HEK293 (cell line): ENCODE measurements at regions not wholly inside any gene's neighbourhood (a gene's known extent, or its start where the extent isn't known, plus 50 kb on each side); places are given as distances from the start of the nearest gene placed in this dataset.
"Not testable (repeated sequence)": the region's sequence is repeated elsewhere in the genome, so short reads cannot be mapped to it uniquely, and the experiment has no call there.

Source experiments
- GLI4 ChIP-seq: fragments of 450-650 bp; formaldehyde crosslinking; IDR thresholded peaks from 2 replicates; pipeline ENCODE4 v1.5.1; 2016; ENCODE audit warnings: missing biosample characterization, missing genetic modification characterization
- RBAK ChIP-seq: fragments of 450-650 bp; formaldehyde crosslinking; IDR thresholded peaks from 2 replicates; pipeline ENCODE4 v1.5.1; 2016; ENCODE audit warnings: missing biosample characterization, missing genetic modification characterization
- SP7 ChIP-seq: fragments of 450-650 bp; formaldehyde crosslinking; IDR thresholded peaks from 2 replicates; pipeline ENCODE4 v1.5.1; 2016; ENCODE audit warnings: missing biosample characterization, missing genetic modification characterization
- TCF7L2 ChIP-seq: IDR thresholded peaks from 2 replicates; pipeline ENCODE4 v1.6.1; 2011; ENCODE audit warnings: low read depth, mild to moderate bottlenecking, inconsistent platforms, low read length, moderate library complexity, borderline replicate concordance
- YY1 ChIP-seq: fragments of 450-650 bp; formaldehyde crosslinking; IDR thresholded peaks from 2 replicates; pipeline ENCODE4 v1.5.1; 2018; ENCODE audit warnings: missing biosample characterization, missing genetic modification characterization
- ZBTB17 ChIP-seq: fragments of 450-650 bp; formaldehyde crosslinking; IDR thresholded peaks from 2 replicates; pipeline ENCODE4 v1.5.1; 2016; ENCODE audit warnings: missing biosample characterization, missing genetic modification characterization
- ZNF138 ChIP-seq: fragments of 450-650 bp; formaldehyde crosslinking; IDR thresholded peaks from 2 replicates; pipeline ENCODE4 v1.5.1; 2016; ENCODE audit warnings: missing biosample characterization, missing genetic modification characterization, borderline replicate concordance
- ZNF2 ChIP-seq: fragments of 450-650 bp; formaldehyde crosslinking; IDR thresholded peaks from 2 replicates; pipeline ENCODE4 v1.5.1; 2016; ENCODE audit warnings: missing biosample characterization, missing genetic modification characterization
- ZNF292 ChIP-seq: fragments of 450-650 bp; formaldehyde crosslinking; IDR thresholded peaks from 2 replicates; pipeline ENCODE4 v1.5.1; 2016; ENCODE audit warnings: low read depth, missing biosample characterization, missing genetic modification characterization, borderline replicate concordance
- ZNF529 ChIP-seq: fragments of 450-650 bp; formaldehyde crosslinking; IDR thresholded peaks from 2 replicates; pipeline ENCODE4 v1.5.1; 2017; ENCODE audit warnings: missing genetic modification characterization, missing biosample characterization; ENCODE audit not compliant: insufficient replicate concordance
- ZNF660 ChIP-seq: fragments of 450-650 bp; IDR thresholded peaks from 2 replicates; pipeline ENCODE4 v1.5.1; 2018; ENCODE audit warnings: missing biosample characterization, mild to moderate bottlenecking, missing genetic modification characterization
- TF ChIP-seq, protein P1 (sequence below): fragments of 450-650 bp; formaldehyde crosslinking; IDR thresholded peaks from 2 replicates; pipeline ENCODE4 v1.5.1; 2016; ENCODE audit warnings: missing biosample characterization, missing genetic modification characterization
- TF ChIP-seq, protein P2 (sequence below): IDR thresholded peaks from 2 replicates; pipeline ENCODE4 v1.6.1; 2011; ENCODE audit warnings: mild to moderate bottlenecking, low read depth, low read length, borderline replicate concordance

DNA sequence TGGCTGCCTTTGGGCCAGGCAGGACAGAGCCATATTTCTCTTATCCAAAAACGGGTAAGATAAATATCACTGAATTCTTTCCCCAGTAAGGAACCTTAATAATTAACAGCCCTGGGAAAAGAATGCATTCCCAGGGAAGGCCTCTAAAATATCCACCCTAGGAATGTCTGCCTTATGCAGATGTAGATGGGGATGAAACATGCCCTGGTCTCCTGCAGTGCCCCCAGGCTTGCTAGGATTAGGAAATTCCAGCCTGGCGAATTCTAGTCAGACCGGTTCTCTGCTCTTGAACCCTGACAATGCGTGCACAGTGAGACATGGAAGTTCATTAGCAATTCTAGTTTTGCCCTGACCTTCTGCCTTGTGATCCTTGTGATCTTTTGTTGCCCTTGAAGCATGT lies 663.7 kb downstream of the GABRG1 start:
- not testable (repeated sequence) for TF ChIP-seq GLI4 (tag by site-specific recombination); TCF7L2; YY1 (tag by site-specific recombination); RBAK (tag by site-specific recombination); ZNF2; SP7 (tag by site-specific recombination); ZNF292 (tag by site-specific recombination); ZBTB17; ZNF529; ZNF138 (tag by site-specific recombination); ZNF660 (tag by site-specific recombination)
- TF ChIP-seq, protein P1, sequence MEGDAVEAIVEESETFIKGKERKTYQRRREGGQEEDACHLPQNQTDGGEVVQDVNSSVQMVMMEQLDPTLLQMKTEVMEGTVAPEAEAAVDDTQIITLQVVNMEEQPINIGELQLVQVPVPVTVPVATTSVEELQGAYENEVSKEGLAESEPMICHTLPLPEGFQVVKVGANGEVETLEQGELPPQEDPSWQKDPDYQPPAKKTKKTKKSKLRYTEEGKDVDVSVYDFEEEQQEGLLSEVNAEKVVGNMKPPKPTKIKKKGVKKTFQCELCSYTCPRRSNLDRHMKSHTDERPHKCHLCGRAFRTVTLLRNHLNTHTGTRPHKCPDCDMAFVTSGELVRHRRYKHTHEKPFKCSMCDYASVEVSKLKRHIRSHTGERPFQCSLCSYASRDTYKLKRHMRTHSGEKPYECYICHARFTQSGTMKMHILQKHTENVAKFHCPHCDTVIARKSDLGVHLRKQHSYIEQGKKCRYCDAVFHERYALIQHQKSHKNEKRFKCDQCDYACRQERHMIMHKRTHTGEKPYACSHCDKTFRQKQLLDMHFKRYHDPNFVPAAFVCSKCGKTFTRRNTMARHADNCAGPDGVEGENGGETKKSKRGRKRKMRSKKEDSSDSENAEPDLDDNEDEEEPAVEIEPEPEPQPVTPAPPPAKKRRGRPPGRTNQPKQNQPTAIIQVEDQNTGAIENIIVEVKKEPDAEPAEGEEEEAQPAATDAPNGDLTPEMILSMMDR (tag by site-specific recombination) = not testable (repeated sequence)
- TF ChIP-seq, protein P2, sequence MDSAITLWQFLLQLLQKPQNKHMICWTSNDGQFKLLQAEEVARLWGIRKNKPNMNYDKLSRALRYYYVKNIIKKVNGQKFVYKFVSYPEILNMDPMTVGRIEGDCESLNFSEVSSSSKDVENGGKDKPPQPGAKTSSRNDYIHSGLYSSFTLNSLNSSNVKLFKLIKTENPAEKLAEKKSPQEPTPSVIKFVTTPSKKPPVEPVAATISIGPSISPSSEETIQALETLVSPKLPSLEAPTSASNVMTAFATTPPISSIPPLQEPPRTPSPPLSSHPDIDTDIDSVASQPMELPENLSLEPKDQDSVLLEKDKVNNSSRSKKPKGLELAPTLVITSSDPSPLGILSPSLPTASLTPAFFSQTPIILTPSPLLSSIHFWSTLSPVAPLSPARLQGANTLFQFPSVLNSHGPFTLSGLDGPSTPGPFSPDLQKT = not testable (repeated sequence)
